ENCODE measurements at regions not wholly inside any gene's neighbourhood (a gene's known extent, or its start where the extent isn't known, plus 50 kb on each side); places are given as distances from the start of the nearest gene placed in this dataset.
"Not testable (repeated sequence)": the region's sequence is repeated elsewhere in the genome, so short reads cannot be mapped to it uniquely, and the experiment has no call there.

- TF ChIP-seq, protein P1, sequence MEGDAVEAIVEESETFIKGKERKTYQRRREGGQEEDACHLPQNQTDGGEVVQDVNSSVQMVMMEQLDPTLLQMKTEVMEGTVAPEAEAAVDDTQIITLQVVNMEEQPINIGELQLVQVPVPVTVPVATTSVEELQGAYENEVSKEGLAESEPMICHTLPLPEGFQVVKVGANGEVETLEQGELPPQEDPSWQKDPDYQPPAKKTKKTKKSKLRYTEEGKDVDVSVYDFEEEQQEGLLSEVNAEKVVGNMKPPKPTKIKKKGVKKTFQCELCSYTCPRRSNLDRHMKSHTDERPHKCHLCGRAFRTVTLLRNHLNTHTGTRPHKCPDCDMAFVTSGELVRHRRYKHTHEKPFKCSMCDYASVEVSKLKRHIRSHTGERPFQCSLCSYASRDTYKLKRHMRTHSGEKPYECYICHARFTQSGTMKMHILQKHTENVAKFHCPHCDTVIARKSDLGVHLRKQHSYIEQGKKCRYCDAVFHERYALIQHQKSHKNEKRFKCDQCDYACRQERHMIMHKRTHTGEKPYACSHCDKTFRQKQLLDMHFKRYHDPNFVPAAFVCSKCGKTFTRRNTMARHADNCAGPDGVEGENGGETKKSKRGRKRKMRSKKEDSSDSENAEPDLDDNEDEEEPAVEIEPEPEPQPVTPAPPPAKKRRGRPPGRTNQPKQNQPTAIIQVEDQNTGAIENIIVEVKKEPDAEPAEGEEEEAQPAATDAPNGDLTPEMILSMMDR (IDR thresholded peaks at IDR 0.05), result not testable (repeated sequence)
- TF ChIP-seq EZH2 (IDR thresholded peaks at IDR 0.05; ENCODE audit: borderline replicate concordance, insufficient read depth, low read depth, low read length, poor library complexity, severe bottlenecking), result not testable (repeated sequence)
Observed at GRCh38 chr22:45091875-45092274, 71.8 kb upstream of the NUP50 start.
